Fibroblast of lung (primary cell): ENCODE measurements at regions not wholly inside any gene's neighbourhood (a gene's known extent, or its start where the extent isn't known, plus 50 kb on each side); places are given as distances from the start of the nearest gene placed in this dataset.

Experiments
- DNase-seq, 2 donors: peaks; one replicate each; pipeline versions ENCODE4 v3.0.0 to v3.0.0-alpha.2; 2010; ENCODE audit warnings: low read depth in 2 of 2
- H2AFZ ChIP-seq: 2 replicates; pipeline ENCODE4 v1.5.1; 2012; ENCODE audit warnings: low read length, control low read depth, inconsistent platforms
- H3K27ac ChIP-seq: 2 replicates; pipeline ENCODE4 v1.5.1; 2011; ENCODE audit warnings: low read length, control low read depth; ENCODE audit not compliant: insufficient read depth
- H3K27me3 ChIP-seq: 2 replicates; pipeline ENCODE4 v1.5.1; 2011; ENCODE audit warnings: mild to moderate bottlenecking, low read length; ENCODE audit not compliant: control insufficient read depth, insufficient read depth
- H3K36me3 ChIP-seq: 2 replicates; pipeline ENCODE4 v1.5.1; 2011; ENCODE audit warnings: low read length; ENCODE audit not compliant: control insufficient read depth, insufficient read depth
- H3K4me1 ChIP-seq: 2 replicates; pipeline ENCODE4 v1.5.1; 2011; ENCODE audit warnings: low read length; ENCODE audit not compliant: control insufficient read depth, insufficient read depth; ENCODE audit errors: extremely low read depth
- H3K4me2 ChIP-seq: 2 replicates; pipeline ENCODE4 v1.5.1; 2011; ENCODE audit warnings: low read length, control low read depth; ENCODE audit not compliant: insufficient read depth; ENCODE audit errors: extremely low read depth
- H3K4me3 ChIP-seq, 4 experiments: fragments of 200-600 bp in 1 of 4; sonication (generic) in 1 of 4; replicated peaks in 1 of 4; 2 replicates each; pipeline ENCODE4 v1.5.1; 2011 to 2016; ENCODE audit warnings: low read length in 4 of 4, low read depth in 3 of 4, mild to moderate bottlenecking in 3 of 4, control low read depth in 2 of 4, inconsistent platforms in 1 of 4, mixed read lengths in 1 of 4; ENCODE audit not compliant: insufficient read depth in 1 of 4; ENCODE audit errors: control extremely low read depth in 1 of 4
- H3K79me2 ChIP-seq: 2 replicates; pipeline ENCODE4 v1.5.1; 2012; ENCODE audit warnings: mild to moderate bottlenecking, low read length, inconsistent platforms; ENCODE audit not compliant: control insufficient read depth, insufficient read depth
- H3K9ac ChIP-seq: 2 replicates; pipeline ENCODE4 v1.5.1; 2011; ENCODE audit warnings: mild to moderate bottlenecking, low read length, control low read depth; ENCODE audit not compliant: insufficient read depth
- H3K9me3 ChIP-seq: 2 replicates; pipeline ENCODE4 v1.5.1; 2012; ENCODE audit warnings: low read depth, low read length; ENCODE audit not compliant: control insufficient read depth, insufficient read depth
- H4K20me1 ChIP-seq: 2 replicates; pipeline ENCODE4 v1.5.1; 2011; ENCODE audit warnings: low read length; ENCODE audit not compliant: control insufficient read depth, insufficient read depth; ENCODE audit errors: extremely low read depth
- EZH2 ChIP-seq: IDR thresholded peaks from 2 replicates; pipeline ENCODE4 v1.5.1; 2012; ENCODE audit warnings: low read length, control low read depth, mild to moderate bottlenecking; ENCODE audit errors: missing control alignments
- TF ChIP-seq, protein P1 (sequence below), 2 donors: IDR thresholded peaks in 1 of 2; conservative IDR thresholded peaks in 1 of 2; 1 replicate in 1 of 2; 2 replicates in 1 of 2; pipeline ENCODE4 v1.5.1; 2011 to 2012; ENCODE audit warnings: low read length in 2 of 2, control low read depth in 1 of 2, inconsistent platforms in 1 of 2, low read depth in 1 of 2, mild to moderate bottlenecking in 1 of 2

DNA sequence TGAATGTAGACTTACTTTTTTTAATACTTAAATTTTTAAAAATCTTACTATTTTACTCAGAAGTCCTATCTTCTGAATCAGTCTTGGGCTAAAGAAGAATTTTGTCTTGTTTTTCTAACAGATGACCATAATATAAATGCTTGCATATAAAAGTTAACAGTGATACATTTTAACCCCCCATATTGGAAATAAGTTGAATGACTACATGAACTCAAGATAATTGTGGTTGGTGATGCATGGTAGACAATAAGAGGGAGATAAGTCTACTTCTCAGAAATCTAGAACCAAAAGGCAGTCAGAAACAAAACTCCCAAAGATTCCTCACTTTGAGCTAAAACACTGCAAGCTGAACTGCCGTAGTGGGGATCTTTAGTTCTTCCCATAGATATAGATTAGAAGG, 868.4 kb upstream of the SOX9 start:
- no peak overlapping the region for H3K4me3 ChIP-seq

DNA sequence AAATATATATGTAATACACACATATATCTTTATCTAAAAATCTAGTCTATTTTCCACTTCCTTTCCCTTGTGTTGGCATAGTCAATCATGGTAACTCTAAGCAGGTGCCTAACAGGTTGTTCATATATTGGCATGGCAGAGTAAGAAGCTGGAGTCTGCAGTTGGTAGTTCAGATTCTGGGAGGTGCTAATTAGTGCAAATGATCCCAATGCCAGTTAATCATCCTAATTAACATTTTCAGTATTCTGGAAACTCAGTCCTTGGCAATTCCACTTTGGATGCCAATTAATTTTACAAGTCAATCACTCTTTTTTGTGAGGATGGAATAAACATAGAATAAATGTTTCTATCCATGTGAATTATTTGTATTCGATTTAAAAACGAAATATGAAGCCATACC, 863.7 kb upstream of the SOX9 start:
- Histone ChIP-seq H3K79me2 (no peaks in the 10 kb centered on the region), H3K9ac (no peak overlapping the region), H2AFZ (no peak overlapping the region), H3K4me1 (no peaks in the 10 kb centered on the region), H4K20me1 (no peaks in the 10 kb centered on the region), H3K9me3 (no peaks in the 10 kb centered on the region), H3K27ac (no peak overlapping the region), H3K4me2 (no peak overlapping the region), H3K27me3 (no peaks in the 10 kb centered on the region), H3K36me3 (no peaks in the 10 kb centered on the region), H3K4me3 (no peak overlapping the region)
- TF ChIP-seq EZH2 = no peak
- TF ChIP-seq, protein P1, sequence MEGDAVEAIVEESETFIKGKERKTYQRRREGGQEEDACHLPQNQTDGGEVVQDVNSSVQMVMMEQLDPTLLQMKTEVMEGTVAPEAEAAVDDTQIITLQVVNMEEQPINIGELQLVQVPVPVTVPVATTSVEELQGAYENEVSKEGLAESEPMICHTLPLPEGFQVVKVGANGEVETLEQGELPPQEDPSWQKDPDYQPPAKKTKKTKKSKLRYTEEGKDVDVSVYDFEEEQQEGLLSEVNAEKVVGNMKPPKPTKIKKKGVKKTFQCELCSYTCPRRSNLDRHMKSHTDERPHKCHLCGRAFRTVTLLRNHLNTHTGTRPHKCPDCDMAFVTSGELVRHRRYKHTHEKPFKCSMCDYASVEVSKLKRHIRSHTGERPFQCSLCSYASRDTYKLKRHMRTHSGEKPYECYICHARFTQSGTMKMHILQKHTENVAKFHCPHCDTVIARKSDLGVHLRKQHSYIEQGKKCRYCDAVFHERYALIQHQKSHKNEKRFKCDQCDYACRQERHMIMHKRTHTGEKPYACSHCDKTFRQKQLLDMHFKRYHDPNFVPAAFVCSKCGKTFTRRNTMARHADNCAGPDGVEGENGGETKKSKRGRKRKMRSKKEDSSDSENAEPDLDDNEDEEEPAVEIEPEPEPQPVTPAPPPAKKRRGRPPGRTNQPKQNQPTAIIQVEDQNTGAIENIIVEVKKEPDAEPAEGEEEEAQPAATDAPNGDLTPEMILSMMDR (conservative IDR thresholded peaks at IDR 0.05 in 1 of 2, IDR thresholded peaks at IDR 0.05 in 1 of 2; ENCODE audit: low read depth in 1 of 2, low read length in 2 of 2) = no peak
- DNase-seq = no peak

More for the DNA sequence above, 868.4 kb upstream of the SOX9 start:
- H3K79me2 ChIP-seq = no peaks in the 10 kb centered on the region
- H3K9ac ChIP-seq = no peak overlapping the region
- no peak overlapping the region for H2AFZ ChIP-seq
- no peaks in the 10 kb centered on the region for H3K36me3 ChIP-seq
- H3K9me3 ChIP-seq = no peaks in the 10 kb centered on the region
- peak in 1 of 2 donors; percentile 61 for DNase-seq
- H3K27me3 ChIP-seq = no peaks in the 10 kb centered on the region
- H4K20me1 ChIP-seq = no peaks in the 10 kb centered on the region
- TF ChIP-seq, protein P1 (conservative IDR thresholded peaks at IDR 0.05 in 1 of 2, IDR thresholded peaks at IDR 0.05 in 1 of 2; ENCODE audit: low read depth in 1 of 2, low read length in 2 of 2) = no peak
- no peak for TF ChIP-seq EZH2
- H3K27ac ChIP-seq = no peak overlapping the region
- no peaks in the 10 kb centered on the region for H3K4me1 ChIP-seq
- no peak overlapping the region for H3K4me2 ChIP-seq

DNA sequence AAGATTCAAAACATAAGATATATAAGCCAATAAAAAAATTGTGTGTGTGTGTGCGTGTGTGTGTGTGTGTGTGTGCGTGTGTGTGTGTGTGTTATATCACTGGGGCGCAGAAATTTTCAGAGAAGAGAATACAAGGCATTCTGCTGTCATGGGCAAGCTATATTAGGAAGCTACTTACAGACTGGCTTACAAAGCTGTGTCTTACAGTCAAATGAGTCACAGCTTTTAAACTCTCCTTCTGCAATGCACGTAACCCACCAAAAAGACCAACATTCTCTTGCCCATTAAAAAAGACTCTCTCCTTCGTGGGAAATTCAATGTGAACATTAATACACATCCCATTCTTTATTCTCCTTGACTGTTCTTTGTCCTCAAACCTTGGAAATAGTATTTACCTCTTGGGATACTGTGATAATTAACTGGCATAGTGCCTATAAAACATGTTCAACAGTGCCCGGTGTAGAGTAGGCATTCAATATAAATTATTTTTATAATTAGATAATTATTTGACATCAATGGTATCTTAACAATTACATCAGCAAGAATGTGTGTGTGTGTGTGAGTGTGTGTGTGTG, 860.4 kb upstream of the SOX9 start:
- no peak overlapping the region for H3K4me3 ChIP-seq
- no peaks in the 10 kb centered on the region for H3K36me3 ChIP-seq
- no peaks in the 10 kb centered on the region for H3K27me3 ChIP-seq
- no peak overlapping the region for H3K4me2 ChIP-seq
- no peak for TF ChIP-seq EZH2
- TF ChIP-seq, protein P1 (conservative IDR thresholded peaks at IDR 0.05 in 1 of 2, IDR thresholded peaks at IDR 0.05 in 1 of 2; ENCODE audit: low read depth in 1 of 2, low read length in 2 of 2) = no peak
- no peaks in the 10 kb centered on the region for H3K79me2 ChIP-seq
- H3K27ac ChIP-seq = no peak overlapping the region
- no peaks in the 10 kb centered on the region for H3K4me1 ChIP-seq
- no peak overlapping the region for H3K9ac ChIP-seq
- no peaks in the 10 kb centered on the region for H3K9me3 ChIP-seq
- H4K20me1 ChIP-seq = no peaks in the 10 kb centered on the region
- H2AFZ ChIP-seq = no peak overlapping the region
- peak; percentile 18 to 77 for DNase-seq
